ENCODE measurements at regions not wholly inside any gene's neighbourhood (a gene's known extent, or its start where the extent isn't known, plus 50 kb on each side); places are given as distances from the start of the nearest gene placed in this dataset.

- TF ChIP-seq EP300 (IDR thresholded peaks at IDR 0.05; ENCODE audit: low read depth) (no peak), CTCF (IDR thresholded peaks at IDR 0.05) (no peak)
Measured at GRCh38 chr13:109875746-109876145, 89.4 kb upstream of the IRS2 start.

Measured in transverse colon (tissue), 3 donors.